Mammary epithelial cell (primary cell): ENCODE measurements at regions not wholly inside any gene's neighbourhood (a gene's known extent, or its start where the extent isn't known, plus 50 kb on each side); places are given as distances from the start of the nearest gene placed in this dataset.

Experiments
- EZH2 ChIP-seq: IDR thresholded peaks from 2 replicates; pipeline ENCODE4 v1.6.1; 2012; ENCODE audit warnings: low read length, inconsistent platforms, borderline replicate concordance
- TF ChIP-seq, protein P1 (sequence below), 2 donors: IDR thresholded peaks in 1 of 2; conservative IDR thresholded peaks in 1 of 2; 2 replicates each; pipeline ENCODE4 v1.5.1; 2011 to 2012; ENCODE audit warnings: inconsistent platforms in 2 of 2, low read length in 2 of 2, mild to moderate bottlenecking in 2 of 2, control low read depth in 1 of 2, low read depth in 1 of 2; ENCODE audit not compliant: insufficient read depth in 1 of 2; ENCODE audit errors: extremely low read depth in 1 of 2

DNA sequence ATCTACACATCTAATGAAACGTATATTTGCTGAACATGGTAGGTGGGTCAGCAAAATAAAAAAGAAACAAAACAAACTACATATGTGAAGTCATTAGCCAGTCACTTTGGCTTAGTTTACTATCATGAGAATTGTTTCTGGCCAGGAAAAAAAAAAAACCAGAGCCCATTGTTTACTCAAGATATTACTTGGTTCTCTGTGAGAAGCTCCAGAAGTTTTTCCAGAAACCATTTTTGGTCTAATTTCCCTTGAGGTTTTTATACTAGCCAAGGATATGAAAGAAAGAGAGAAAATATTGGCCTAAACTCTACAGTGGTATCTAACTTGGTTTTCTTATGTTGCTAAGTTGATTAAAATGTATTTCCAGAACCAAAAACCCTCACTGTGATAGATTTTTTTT lies 259.1 kb downstream of the PDHA2 start:
- TF ChIP-seq, protein P1, sequence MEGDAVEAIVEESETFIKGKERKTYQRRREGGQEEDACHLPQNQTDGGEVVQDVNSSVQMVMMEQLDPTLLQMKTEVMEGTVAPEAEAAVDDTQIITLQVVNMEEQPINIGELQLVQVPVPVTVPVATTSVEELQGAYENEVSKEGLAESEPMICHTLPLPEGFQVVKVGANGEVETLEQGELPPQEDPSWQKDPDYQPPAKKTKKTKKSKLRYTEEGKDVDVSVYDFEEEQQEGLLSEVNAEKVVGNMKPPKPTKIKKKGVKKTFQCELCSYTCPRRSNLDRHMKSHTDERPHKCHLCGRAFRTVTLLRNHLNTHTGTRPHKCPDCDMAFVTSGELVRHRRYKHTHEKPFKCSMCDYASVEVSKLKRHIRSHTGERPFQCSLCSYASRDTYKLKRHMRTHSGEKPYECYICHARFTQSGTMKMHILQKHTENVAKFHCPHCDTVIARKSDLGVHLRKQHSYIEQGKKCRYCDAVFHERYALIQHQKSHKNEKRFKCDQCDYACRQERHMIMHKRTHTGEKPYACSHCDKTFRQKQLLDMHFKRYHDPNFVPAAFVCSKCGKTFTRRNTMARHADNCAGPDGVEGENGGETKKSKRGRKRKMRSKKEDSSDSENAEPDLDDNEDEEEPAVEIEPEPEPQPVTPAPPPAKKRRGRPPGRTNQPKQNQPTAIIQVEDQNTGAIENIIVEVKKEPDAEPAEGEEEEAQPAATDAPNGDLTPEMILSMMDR (conservative IDR thresholded peaks at IDR 0.05 in 1 of 2, IDR thresholded peaks at IDR 0.05 in 1 of 2; ENCODE audit: extremely low read depth in 1 of 2, insufficient read depth in 1 of 2, low read depth in 1 of 2, low read length in 2 of 2) = no peak
- TF ChIP-seq EZH2 = no peak
